Parathyroid adenoma (tissue), 2 donors: ENCODE measurements at regions not wholly inside any gene's neighbourhood (a gene's known extent, or its start where the extent isn't known, plus 50 kb on each side); places are given as distances from the start of the nearest gene placed in this dataset.

Experiments
- H2AFZ ChIP-seq: fragments of 300-600 bp; sonication (generic); one replicate; pipeline ENCODE4 v1.7.0; 2017; ENCODE audit warnings: antibody characterized with exemption, mild to moderate bottlenecking
- H3K27ac ChIP-seq: fragments of 300-600 bp; sonication (generic); one replicate; pipeline ENCODE4 v1.7.0; 2017
- H3K27me3 ChIP-seq: fragments of 300-600 bp; sonication (generic); one replicate; pipeline ENCODE4 v1.7.0; 2017; ENCODE audit warnings: low read length; ENCODE audit not compliant: control insufficient read depth, insufficient read depth
- H3K36me3 ChIP-seq: fragments of 300-600 bp; sonication (generic); one replicate; pipeline ENCODE4 v1.7.0; 2017; ENCODE audit warnings: low read length; ENCODE audit not compliant: control insufficient read depth, insufficient read depth
- H3K4me1 ChIP-seq: fragments of 300-600 bp; sonication (generic); one replicate; pipeline ENCODE4 v1.7.0; 2017; ENCODE audit warnings: control low read depth
- H3K4me2 ChIP-seq: fragments of 300-600 bp; sonication (generic); one replicate; pipeline ENCODE4 v1.7.0; 2017; ENCODE audit warnings: low read length
- H3K4me3 ChIP-seq: fragments of 300-600 bp; sonication (generic); one replicate; pipeline ENCODE4 v1.7.0; 2017; ENCODE audit warnings: low read depth, low read length
- H3K79me2 ChIP-seq: fragments of 300-600 bp; sonication (generic); one replicate; pipeline ENCODE4 v1.7.0; 2017; ENCODE audit warnings: control low read depth
- H3K9ac ChIP-seq: fragments of 300-600 bp; sonication (generic); one replicate; pipeline ENCODE4 v1.7.0; 2017; ENCODE audit warnings: mild to moderate bottlenecking
- H3K9me3 ChIP-seq: fragments of 300-600 bp; sonication (generic); one replicate; pipeline ENCODE4 v1.7.0; 2017; ENCODE audit warnings: low read length; ENCODE audit not compliant: control insufficient read depth
- TF ChIP-seq, protein P1 (sequence below): fragments of 300-600 bp; sonication (generic); IDR thresholded peaks from one replicate; pipeline ENCODE4 v1.7.0; 2017; ENCODE audit warnings: antibody characterized with exemption, mild to moderate bottlenecking
- donor health status: primary hyperparathyroidism.

DNA sequence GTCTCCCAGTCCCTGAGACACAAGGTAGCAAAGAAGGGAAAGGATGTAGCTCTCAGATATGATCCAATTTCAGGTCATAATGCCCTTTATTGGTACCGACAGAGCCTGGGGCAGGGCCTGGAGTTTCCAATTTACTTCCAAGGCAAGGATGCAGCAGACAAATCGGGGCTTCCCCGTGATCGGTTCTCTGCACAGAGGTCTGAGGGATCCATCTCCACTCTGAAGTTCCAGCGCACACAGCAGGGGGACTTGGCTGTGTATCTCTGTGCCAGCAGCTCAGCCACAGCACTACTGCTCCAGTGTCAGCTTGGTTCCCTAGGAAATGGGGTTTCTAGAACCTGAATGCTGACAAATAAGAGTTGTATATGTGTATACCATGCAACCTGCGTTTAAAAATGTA, 74.6 kb upstream of the PRSS58 start:
- no peak overlapping the region for H3K27ac ChIP-seq
- H3K79me2 ChIP-seq = no peaks in the 10 kb centered on the region

DNA sequence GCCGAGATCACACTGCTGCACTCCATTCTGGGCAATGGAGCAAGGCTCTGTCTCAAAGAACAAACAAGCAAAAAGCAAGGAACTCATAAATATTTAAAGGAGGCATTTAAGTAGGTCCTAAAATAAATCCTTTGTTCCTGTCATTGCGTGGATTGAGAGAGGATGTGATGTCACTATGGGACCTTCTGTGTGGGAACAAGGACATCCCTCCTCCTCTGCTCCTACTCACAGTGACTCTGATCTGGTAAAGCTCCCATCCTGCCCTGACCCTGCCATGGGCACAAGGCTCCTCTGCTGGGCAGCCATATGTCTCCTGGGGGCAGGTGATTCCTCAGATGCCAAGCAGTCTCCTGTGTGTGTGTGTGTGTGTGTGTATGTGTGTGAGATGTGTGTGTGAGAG, 74.1 kb upstream of the PRSS58 start:
- H3K4me3 ChIP-seq = no peak overlapping the region
- no peak overlapping the region for H3K27ac ChIP-seq
- H3K79me2 ChIP-seq = no peaks in the 10 kb centered on the region
- no peaks in the 10 kb centered on the region for H3K36me3 ChIP-seq
- H3K27me3 ChIP-seq = no peaks in the 10 kb centered on the region
- no peak overlapping the region for H3K4me2 ChIP-seq
- H3K9ac ChIP-seq = no peak overlapping the region
- peaks cover 11% of the 10 kb centered on the region for H3K4me1 ChIP-seq
- no peak overlapping the region for H2AFZ ChIP-seq
- H3K9me3 ChIP-seq = no peaks in the 10 kb centered on the region
- TF ChIP-seq, protein P1, sequence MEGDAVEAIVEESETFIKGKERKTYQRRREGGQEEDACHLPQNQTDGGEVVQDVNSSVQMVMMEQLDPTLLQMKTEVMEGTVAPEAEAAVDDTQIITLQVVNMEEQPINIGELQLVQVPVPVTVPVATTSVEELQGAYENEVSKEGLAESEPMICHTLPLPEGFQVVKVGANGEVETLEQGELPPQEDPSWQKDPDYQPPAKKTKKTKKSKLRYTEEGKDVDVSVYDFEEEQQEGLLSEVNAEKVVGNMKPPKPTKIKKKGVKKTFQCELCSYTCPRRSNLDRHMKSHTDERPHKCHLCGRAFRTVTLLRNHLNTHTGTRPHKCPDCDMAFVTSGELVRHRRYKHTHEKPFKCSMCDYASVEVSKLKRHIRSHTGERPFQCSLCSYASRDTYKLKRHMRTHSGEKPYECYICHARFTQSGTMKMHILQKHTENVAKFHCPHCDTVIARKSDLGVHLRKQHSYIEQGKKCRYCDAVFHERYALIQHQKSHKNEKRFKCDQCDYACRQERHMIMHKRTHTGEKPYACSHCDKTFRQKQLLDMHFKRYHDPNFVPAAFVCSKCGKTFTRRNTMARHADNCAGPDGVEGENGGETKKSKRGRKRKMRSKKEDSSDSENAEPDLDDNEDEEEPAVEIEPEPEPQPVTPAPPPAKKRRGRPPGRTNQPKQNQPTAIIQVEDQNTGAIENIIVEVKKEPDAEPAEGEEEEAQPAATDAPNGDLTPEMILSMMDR = no peak

More for the DNA sequence above, 74.6 kb upstream of the PRSS58 start:
- Histone ChIP-seq H3K9ac (no peak overlapping the region), H3K9me3 (no peaks in the 10 kb centered on the region), H3K4me1 (peaks cover 15% of the 10 kb centered on the region), H3K4me3 (no peak overlapping the region), H3K4me2 (no peak overlapping the region), H3K27me3 (no peaks in the 10 kb centered on the region), H2AFZ (no peak overlapping the region), H3K36me3 (no peaks in the 10 kb centered on the region)
- TF ChIP-seq, protein P1 = no peak

DNA sequence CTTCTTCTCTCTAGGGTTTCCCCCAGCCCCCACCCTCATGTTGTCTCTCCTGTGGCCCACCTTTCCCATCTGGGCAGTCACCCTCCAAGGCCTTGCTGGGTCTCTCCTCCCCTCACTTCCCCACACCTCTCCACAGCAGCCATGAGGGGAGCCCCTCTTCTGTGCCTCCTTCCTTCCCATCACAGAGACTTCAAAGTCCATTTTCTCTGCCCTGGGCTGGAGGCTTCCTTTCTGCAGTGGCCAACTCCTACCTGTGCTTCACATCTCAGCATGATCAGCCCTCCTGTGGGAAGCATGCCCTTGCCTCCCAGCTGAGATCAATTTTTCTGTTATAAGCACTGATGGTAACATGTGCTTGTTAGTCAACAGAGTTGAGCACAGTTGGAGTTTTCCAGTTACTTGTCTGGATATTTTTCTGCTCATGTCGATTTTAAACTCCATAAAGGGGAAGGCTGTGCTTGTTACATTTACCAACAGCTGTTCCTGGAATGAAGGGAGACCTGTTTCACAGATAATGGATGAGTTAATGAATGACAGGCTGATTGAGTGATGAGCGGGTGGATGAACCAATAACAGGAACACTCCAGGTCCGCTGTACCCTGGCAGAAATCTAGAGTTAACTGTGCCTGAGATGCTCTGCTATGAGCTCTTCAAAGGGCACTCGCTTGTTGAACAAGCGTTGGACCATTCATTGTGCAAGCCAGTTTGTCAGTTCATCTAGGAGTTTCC, 71.4 kb upstream of the PRSS58 start:
- H3K9me3 ChIP-seq = no peaks in the 10 kb centered on the region
- no peak overlapping the region for H3K4me2 ChIP-seq
- peaks cover 24% of the 10 kb centered on the region for H3K4me1 ChIP-seq
- no peaks in the 10 kb centered on the region for H3K36me3 ChIP-seq
- no peaks in the 10 kb centered on the region for H3K79me2 ChIP-seq
- H2AFZ ChIP-seq = no peak overlapping the region
- TF ChIP-seq, protein P1 = no peak
- H3K4me3 ChIP-seq = no peak overlapping the region
- no peaks in the 10 kb centered on the region for H3K27me3 ChIP-seq
- no peak overlapping the region for H3K9ac ChIP-seq
- no peak overlapping the region for H3K27ac ChIP-seq

DNA sequence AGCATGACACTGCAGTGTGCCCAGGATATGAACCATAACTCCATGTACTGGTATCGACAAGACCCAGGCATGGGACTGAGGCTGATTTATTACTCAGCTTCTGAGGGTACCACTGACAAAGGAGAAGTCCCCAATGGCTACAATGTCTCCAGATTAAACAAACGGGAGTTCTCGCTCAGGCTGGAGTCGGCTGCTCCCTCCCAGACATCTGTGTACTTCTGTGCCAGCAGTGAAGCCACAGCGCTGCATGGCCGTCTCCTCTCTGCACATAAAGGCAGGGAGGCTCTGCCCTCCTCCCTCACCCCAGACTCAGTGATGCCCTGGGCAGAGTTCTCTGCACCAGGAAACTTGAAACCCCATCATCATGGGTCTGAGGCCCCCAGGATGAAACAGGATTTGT, 70.7 kb upstream of the PRSS58 start:
- no peak overlapping the region for H3K9ac ChIP-seq
- H3K27ac ChIP-seq = no peak overlapping the region
- no peaks in the 10 kb centered on the region for H3K36me3 ChIP-seq
- H3K4me1 ChIP-seq = peaks cover 30% of the 10 kb centered on the region
- H3K4me3 ChIP-seq = no peak overlapping the region
- no peaks in the 10 kb centered on the region for H3K79me2 ChIP-seq
- no peak overlapping the region for H3K4me2 ChIP-seq
- H3K9me3 ChIP-seq = no peaks in the 10 kb centered on the region
- no peaks in the 10 kb centered on the region for H3K27me3 ChIP-seq
- H2AFZ ChIP-seq = peak overlapping the region; percentile 59
- TF ChIP-seq, protein P1 = no peak
